IMR-90 (cell line): ENCODE measurements at regions not wholly inside any gene's neighbourhood (a gene's known extent, or its start where the extent isn't known, plus 50 kb on each side); places are given as distances from the start of the nearest gene placed in this dataset.

ENCODE experiments used
- ATAC-seq: fragments of 200-7000 bp; cut with Tn5 transposase; 2 replicates; pipeline ENCODE4 v1.9.1; 2020; ENCODE audit warnings: low read depth, mild to moderate bottlenecking, moderate library complexity
- BruUV-seq: library from RNA; stranded (reverse); fragments of 400-500 nt; replicated peaks from 2 replicates; lab custom pipeline; 2021; lab: Mats Ljungman, UMichigan
- CTCF ChIA-PET: fragments of 300-600 bp; formaldehyde crosslinking; extraction: SDS; loops from one replicate; lab custom pipeline; 2021; ENCODE audit warnings: antibody characterized with exemption; lab: Yijun Ruan, JAX
- POLR2A ChIA-PET: fragments of 300-600 bp; sonication (Branson Sonifier 250); formaldehyde crosslinking; loops from one replicate; lab custom pipeline; 2022; ENCODE audit warnings: antibody characterized with exemption; ENCODE audit not compliant: unreplicated experiment; lab: Charles Lee
- DNase-seq: peaks from one replicate; pipeline ENCODE4 v3.0.0; 2013
- H2AFZ ChIP-seq: replicated peaks from 2 replicates; pipeline ENCODE3; 2013; ENCODE audit warnings: low read length, mild to moderate bottlenecking; ENCODE audit not compliant: poor library complexity
- H2AK5ac ChIP-seq: 2 replicates; pipeline ENCODE4 v1.6.1; 2013; ENCODE audit warnings: low read depth, low read length, inconsistent platforms
- H2AK9ac ChIP-seq: replicated peaks from 2 replicates; pipeline ENCODE3; 2013; ENCODE audit warnings: mild to moderate bottlenecking, low read depth, low read length, moderate library complexity; ENCODE audit not compliant: poor library complexity
- H2BK120ac ChIP-seq: 2 replicates; pipeline ENCODE4 v1.6.1; 2013; ENCODE audit warnings: low read depth, low read length, inconsistent platforms
- H2BK15ac ChIP-seq: 3 replicates; pipeline ENCODE4 v1.6.1; 2013; ENCODE audit warnings: low read depth, low read length, inconsistent platforms
- H2BK20ac ChIP-seq: 2 replicates; pipeline ENCODE4 v1.6.1; 2013; ENCODE audit warnings: low read depth, mild to moderate bottlenecking, inconsistent platforms, low read length, moderate library complexity
- H2BK5ac ChIP-seq: 2 replicates; pipeline ENCODE4 v1.6.1; 2013; ENCODE audit warnings: mild to moderate bottlenecking, low read depth, low read length, inconsistent platforms; ENCODE audit not compliant: poor library complexity, severe bottlenecking
- H3K14ac ChIP-seq: replicated peaks from 2 replicates; pipeline ENCODE4 v1.6.1; 2013; ENCODE audit warnings: low read depth, low read length, inconsistent platforms
- H3K18ac ChIP-seq: 2 replicates; pipeline ENCODE4 v1.6.1; 2013; ENCODE audit warnings: low read depth, low read length, control low read depth
- H3K23ac ChIP-seq: 2 replicates; pipeline ENCODE4 v1.6.1; 2013; ENCODE audit warnings: low read depth, low read length, inconsistent platforms
- H3K27ac ChIP-seq: 2 replicates; pipeline ENCODE4 v1.5.1; 2013; ENCODE audit warnings: mild to moderate bottlenecking, control low read depth, low read length; ENCODE audit not compliant: insufficient read depth
- H3K27me3 ChIP-seq: 2 replicates; pipeline ENCODE4 v1.6.1; 2013; ENCODE audit warnings: low read length; ENCODE audit not compliant: control insufficient read depth, insufficient read depth
- H3K36me3 ChIP-seq: 2 replicates; pipeline ENCODE4 v1.6.1; 2013; ENCODE audit warnings: low read length, mixed read lengths; ENCODE audit not compliant: control insufficient read depth, insufficient read depth
- H3K4ac ChIP-seq: 2 replicates; pipeline ENCODE4 v1.6.1; 2013; ENCODE audit warnings: low read depth, low read length, inconsistent platforms
- H3K4me1 ChIP-seq: 2 replicates; pipeline ENCODE4 v1.6.1; 2013; ENCODE audit warnings: low read length, mixed read lengths; ENCODE audit not compliant: control insufficient read depth, insufficient read depth
- H3K4me2 ChIP-seq: 2 replicates; pipeline ENCODE4 v1.6.1; 2013; ENCODE audit warnings: low read depth, mild to moderate bottlenecking, control low read depth, low read length, moderate library complexity
- H3K4me3 ChIP-seq: 2 replicates; pipeline ENCODE4 v1.5.1; 2013; ENCODE audit warnings: low read depth, mild to moderate bottlenecking, control low read depth, low read length, moderate library complexity; ENCODE audit not compliant: insufficient read depth
- H3K56ac ChIP-seq: 2 replicates; pipeline ENCODE4 v1.6.1; 2013; ENCODE audit warnings: low read length, inconsistent platforms; ENCODE audit not compliant: insufficient read depth; ENCODE audit errors: extremely low read depth
- H3K79me1 ChIP-seq, 2 experiments: 2 replicates each; pipeline ENCODE4 v1.6.1; 2013; ENCODE audit warnings: low read length in 2 of 2, inconsistent platforms in 1 of 2, low read depth in 1 of 2
- H3K9ac ChIP-seq: 2 replicates; pipeline ENCODE4 v1.6.1; 2013; ENCODE audit warnings: low read depth, low read length, control low read depth
- H3K9me1 ChIP-seq: 2 replicates; pipeline ENCODE4 v1.6.1; 2013; ENCODE audit warnings: low read length, inconsistent platforms; ENCODE audit not compliant: insufficient read depth
- H3K9me3 ChIP-seq: 2 replicates; pipeline ENCODE4 v1.6.1; 2013; ENCODE audit warnings: low read length; ENCODE audit not compliant: control insufficient read depth, insufficient read depth
- H4K20me1 ChIP-seq: 2 replicates; pipeline ENCODE4 v1.6.1; 2013; ENCODE audit warnings: low read length, inconsistent platforms; ENCODE audit not compliant: insufficient read depth
- H4K5ac ChIP-seq: 2 replicates; pipeline ENCODE4 v1.6.1; 2013; ENCODE audit warnings: mild to moderate bottlenecking, low read depth, low read length, control low read depth
- H4K8ac ChIP-seq, 2 experiments: 2 replicates each; pipeline ENCODE4 v1.6.1; 2013; ENCODE audit warnings: low read depth in 2 of 2, low read length in 2 of 2, control low read depth in 1 of 2, inconsistent platforms in 1 of 2
- H4K91ac ChIP-seq: 2 replicates; pipeline ENCODE4 v1.6.1; 2013; ENCODE audit warnings: low read depth, low read length, inconsistent platforms; ENCODE audit not compliant: insufficient read depth
- NFE2L2 ChIP-seq: fragments of 150-350 bp; IDR thresholded peaks from 2 replicates; pipeline ENCODE4 v1.6.1; 2016; ENCODE audit warnings: low read depth, mild to moderate bottlenecking, low read length
- WGBS, 2 experiments: methylation state at CpG; one replicate each; pipeline versions ENCODE4 v1.1.5 to v1.1.7; 2013; ENCODE audit warnings: missing lambda C conversion rate in 2 of 2; ENCODE audit not compliant: insufficient read length in 1 of 2; ENCODE audit errors: extremely low coverage in 2 of 2; 5-methylcytosine and 5-hydroxymethylcytosine counted together
- dilution Hi-C: fragments of 300-500 bp; cut with HindIII; formaldehyde crosslinking; loops from one replicate; pipeline ENCODE4 v1.14.3; 2018; ENCODE audit warnings: low sequenced_read_pairs; ENCODE audit not compliant: unreplicated experiment
- in situ Hi-C: fragments of 300-500 bp; cut with MboI; formaldehyde crosslinking; loops from 3 replicates; pipeline ENCODE4 v1.14.3; 2019; ENCODE audit warnings: low sequenced_read_pairs, inconsistent platforms, mixed read lengths
- intact Hi-C: fragments of 100-400 bp; cut with micrococcal nuclease; formaldehyde crosslinking; loops from 2 replicates; pipeline ENCODE4 v1.10.0; 2022
- TF ChIP-seq, protein P1 (sequence below): fragments of 150-350 bp; IDR thresholded peaks from 2 replicates; pipeline ENCODE4 v1.6.1; 2017; ENCODE audit warnings: mild to moderate bottlenecking, antibody characterized with exemption, low read length, low read depth

DNA sequence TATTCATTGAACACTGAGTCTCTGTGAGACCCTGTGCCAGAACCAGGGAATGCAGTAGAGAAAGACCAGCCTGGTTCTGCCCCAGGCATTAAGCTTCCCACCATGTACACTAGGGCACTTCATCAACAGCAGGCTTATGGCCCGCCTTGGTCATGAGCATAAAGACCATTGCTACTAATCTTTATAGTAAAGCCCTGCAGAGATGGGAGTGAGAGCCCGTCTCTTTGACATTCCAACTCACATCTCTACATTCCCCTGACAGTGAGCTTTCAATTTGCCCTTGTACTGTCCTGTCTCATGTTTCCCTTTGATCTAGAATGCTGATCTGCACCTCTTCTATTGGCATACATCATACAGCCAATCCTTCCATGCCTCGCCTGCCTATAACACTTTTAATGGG, 211.8 kb upstream of the ARL4C start:
- Histone ChIP-seq H3K4ac (no peak overlapping the region; the same call in 1 of the 2 replicates), H3K18ac (no peak overlapping the region), H2AK9ac (no peak overlapping the region), H3K9me3 (no peaks in the 10 kb centered on the region), H2BK5ac (no peak overlapping the region), H3K4me3 (no peak overlapping the region), H4K8ac (no peak overlapping the region), H2BK15ac (no peak overlapping the region), H3K36me3 (no peaks in the 10 kb centered on the region), H3K23ac (no peak overlapping the region), H2AFZ (no peak overlapping the region), H2AK5ac (no peak overlapping the region), H2BK120ac (no peak overlapping the region), H3K79me1 (no peaks in the 10 kb centered on the region), H2BK20ac (no peak overlapping the region), H3K4me2 (no peak overlapping the region), H3K9ac (no peak overlapping the region), H3K27ac (no peak overlapping the region), H4K5ac (no peak overlapping the region), H4K91ac (no peak overlapping the region; the same call in 1 of the 2 replicates), H3K14ac (no peak overlapping the region), H4K20me1 (no peaks in the 10 kb centered on the region), H3K9me1 (peaks cover 11% of the 10 kb centered on the region), H3K27me3 (no peaks in the 10 kb centered on the region), H3K4me1 (peaks cover 9% of the 10 kb centered on the region), H3K56ac (no peak overlapping the region)
- POLR2A ChIA-PET: no interaction called here
- CTCF ChIA-PET: no interaction called here
- in situ Hi-C loops (no loop called here), intact Hi-C loops (no loop called here), dilution Hi-C loops (no loop called here)
- no TSS peak for BruUV-seq
- no peak for ATAC-seq
- WGBS, 2 experiments: 100% methylated on average over 1 of the region's 3 CpGs; no CpG with 5 or more reads in 1 of the 2 experiments
- no peak for DNase-seq
- TF ChIP-seq, protein P1, sequence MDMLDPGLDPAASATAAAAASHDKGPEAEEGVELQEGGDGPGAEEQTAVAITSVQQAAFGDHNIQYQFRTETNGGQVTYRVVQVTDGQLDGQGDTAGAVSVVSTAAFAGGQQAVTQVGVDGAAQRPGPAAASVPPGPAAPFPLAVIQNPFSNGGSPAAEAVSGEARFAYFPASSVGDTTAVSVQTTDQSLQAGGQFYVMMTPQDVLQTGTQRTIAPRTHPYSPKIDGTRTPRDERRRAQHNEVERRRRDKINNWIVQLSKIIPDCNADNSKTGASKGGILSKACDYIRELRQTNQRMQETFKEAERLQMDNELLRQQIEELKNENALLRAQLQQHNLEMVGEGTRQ: no peak
- TF ChIP-seq NFE2L2: no peak
